ENCODE measurements at regions not wholly inside any gene's neighbourhood (a gene's known extent, or its start where the extent isn't known, plus 50 kb on each side); places are given as distances from the start of the nearest gene placed in this dataset.

DNA sequence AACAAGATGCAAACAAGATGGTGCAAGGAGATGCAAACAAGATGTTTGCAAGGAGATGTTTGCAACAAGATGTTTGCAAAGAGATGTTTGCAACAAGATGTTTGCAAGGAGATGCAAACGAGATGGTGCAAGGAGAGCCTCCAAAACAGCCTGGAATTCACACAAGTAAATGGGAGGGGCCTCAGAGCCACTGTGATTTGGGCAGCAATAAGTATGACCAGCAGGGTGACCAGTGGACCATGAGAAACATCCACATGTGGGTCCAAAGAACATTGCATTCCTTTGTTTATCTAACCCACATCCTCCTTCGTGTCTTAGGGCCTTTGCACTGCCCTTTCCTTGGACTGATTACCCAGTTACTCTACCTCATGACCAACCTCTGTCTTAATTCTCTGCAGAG, 162.9 kb downstream of the PLPP3 start:
- DNase-seq, result no peak

- DNase-seq, result no peak
Observed at GRCh38 chr1:56415720-56416119, 163.6 kb downstream of the PLPP3 start.

- DNase-seq, result no peak
Observed at GRCh38 chr1:56415258-56415657, 164.1 kb downstream of the PLPP3 start.

- DNase-seq, result no peak
Observed at GRCh38 chr1:56414728-56415224, 164.6 kb downstream of the PLPP3 start.

- no peak for DNase-seq
Observed at GRCh38 chr1:56413671-56414199, 165.6 kb downstream of the PLPP3 start.

GRCh38 chr1:56411484-56412180, 167.7 kb downstream of the PLPP3 start:
- no peak for DNase-seq

GRCh38 chr1:56411021-56411420, 168.3 kb downstream of the PLPP3 start:
- no peak for DNase-seq

DNA sequence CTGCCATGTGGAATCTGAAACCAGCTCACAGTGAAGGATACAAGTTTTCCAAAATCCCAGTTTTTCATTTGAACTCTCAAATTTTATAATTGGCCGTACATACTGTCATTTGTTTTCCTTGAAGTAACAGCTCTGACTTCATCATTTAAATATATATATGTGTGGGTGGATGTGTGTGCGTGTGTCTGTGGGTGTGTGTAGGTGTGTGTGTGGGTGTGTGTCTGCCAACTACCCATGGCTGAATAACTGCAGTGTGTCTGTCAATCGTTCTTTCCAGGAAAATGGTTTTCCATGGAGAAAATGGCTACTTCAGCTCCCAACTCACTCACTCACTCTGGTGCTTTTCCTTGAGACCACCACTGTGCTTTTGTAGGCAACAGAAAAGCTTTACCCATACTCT, 169.0 kb downstream of the PLPP3 start:
- DNase-seq, result no peak

DNA sequence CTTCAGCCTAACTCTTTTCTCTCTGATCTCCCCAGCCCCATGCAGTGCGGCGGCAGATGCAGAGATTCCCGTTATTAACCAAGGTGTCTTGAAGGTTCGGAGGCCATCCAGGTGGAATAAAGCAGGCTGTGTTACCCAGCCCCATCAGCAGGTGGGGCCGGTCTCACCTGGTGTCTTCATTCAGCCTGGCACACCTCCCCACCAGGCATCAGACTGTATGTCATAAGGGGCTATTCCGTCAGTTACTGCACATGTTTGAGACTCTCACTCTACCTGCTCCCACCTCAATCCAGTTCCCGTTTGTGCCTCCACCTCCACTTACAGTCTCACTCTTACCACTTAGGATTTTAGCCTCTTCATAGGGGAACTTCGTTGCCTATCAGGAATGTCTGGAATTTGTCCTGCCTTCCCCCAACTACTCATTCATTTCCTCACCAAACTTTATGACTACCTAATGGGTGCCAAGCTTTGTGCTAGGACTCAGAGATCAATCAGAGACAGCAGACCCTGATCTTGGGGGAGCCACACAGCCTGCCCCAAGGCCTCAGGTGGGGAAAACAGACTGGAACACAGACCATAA, 170.2 kb downstream of the PLPP3 start:
- peak; percentile 28 for DNase-seq

DNA sequence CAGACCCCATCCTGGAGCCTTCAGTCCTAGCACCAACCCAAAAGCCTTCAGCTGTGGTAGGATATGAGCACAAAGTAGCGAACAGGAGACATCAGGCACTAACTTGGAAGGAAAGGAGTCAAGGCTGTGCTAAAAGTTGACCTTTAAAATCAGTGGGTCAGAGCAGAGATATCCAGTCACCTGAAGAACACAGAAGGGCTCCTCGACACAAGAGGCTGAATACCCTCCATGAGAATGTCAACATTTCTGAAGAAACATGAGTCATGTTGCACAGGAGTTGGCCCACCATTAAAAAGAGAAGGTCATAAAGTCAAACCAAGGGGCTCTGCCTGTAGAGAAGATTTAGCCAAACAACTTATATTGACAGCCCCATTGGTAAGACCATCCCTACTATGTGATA, 172.5 kb downstream of the PLPP3 start:
- no peak for DNase-seq

DNA sequence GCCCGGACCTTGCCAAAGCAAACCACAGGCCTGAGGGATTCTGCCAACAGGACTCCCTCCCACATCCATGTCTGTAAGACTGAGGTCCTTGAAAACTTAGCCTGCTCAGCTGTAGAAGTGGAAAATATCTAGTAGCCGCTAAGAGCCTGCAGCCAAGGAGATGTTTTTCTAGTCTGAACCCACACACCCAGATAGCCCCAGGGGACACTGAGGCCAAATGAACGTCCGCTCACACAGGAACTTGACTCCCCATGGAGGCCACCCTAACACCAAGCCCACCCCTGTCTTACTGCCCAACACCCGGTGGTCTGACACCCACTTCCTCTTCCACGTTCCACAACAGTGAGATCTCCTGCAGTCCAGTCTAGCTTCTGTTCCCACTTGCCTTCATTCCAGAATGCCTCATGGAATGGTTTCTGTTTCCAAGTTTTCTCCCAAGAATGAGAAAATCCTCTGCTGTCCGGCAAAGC, 174.8 kb downstream of the PLPP3 start:
- DNase-seq, result no peak

- no peak for DNase-seq
Observed at GRCh38 chr1:56404066-56404465, 175.3 kb downstream of the PLPP3 start.

- DNase-seq, result no peak
Observed at GRCh38 chr1:56403321-56403720, 176.0 kb downstream of the PLPP3 start.

DNA sequence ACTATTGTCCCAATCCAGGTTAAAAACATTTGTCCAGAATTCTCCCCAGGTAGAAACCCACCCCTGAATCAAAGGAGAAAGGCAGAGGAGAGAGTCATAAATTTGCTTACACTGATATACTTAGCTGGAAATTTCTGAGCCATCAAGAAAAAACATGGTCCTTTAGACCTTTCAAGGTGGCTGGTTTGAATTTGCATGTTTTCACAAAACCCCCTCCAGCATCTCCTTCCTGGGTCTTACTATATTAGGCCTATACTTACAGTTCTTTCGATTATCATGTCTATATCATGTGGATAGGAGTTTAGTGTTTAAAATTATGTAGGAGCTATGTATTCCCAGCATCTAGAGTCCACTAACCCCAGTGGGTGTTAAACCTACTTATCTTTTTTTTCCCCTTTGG, 178.2 kb downstream of the PLPP3 start:
- no peak for DNase-seq

DNA sequence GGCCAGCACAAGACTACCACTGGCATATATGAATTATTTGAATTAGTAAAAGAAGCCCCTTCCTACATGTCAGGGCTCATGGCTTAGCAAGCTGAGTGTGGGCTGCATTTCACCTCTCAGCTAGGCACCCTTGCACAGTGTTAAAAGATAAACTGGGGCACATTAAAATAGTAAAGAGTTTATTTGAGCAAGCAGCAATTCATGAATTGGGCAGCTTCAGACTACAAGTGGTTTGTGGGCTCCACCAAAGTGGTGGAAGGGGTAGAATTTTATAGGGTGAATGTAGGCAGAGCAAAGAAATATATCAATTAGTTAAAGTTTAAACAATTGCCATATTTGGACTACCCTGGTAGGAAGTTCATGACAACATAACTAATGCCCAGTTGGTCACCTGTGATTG, 178.8 kb downstream of the PLPP3 start:
- no peak for DNase-seq

GRCh38 chr1:56399795-56400194, 179.6 kb downstream of the PLPP3 start:
- no peak for DNase-seq

DNA sequence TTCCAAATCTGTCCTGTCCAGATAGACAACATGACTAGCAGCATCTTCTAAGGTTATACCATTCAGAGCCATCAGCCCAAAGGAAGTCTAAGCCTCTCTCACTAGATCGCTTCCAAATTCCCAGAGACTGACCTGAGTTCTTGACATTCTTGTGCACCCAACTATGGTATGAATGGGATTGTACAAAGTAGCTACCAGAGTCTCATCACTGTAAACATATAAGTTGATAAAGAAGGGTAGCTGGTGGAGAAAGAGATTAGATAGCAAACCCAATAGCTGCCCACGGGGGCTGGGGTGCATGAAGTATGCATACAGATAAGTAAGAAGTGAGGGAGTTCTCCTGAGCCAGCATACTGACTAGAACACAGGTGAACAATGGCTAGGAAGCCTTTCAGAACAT, 180.0 kb downstream of the PLPP3 start:
- DNase-seq, result no peak

- no peak for DNase-seq
Observed at GRCh38 chr1:56397811-56398231, 181.5 kb downstream of the PLPP3 start.

DNA sequence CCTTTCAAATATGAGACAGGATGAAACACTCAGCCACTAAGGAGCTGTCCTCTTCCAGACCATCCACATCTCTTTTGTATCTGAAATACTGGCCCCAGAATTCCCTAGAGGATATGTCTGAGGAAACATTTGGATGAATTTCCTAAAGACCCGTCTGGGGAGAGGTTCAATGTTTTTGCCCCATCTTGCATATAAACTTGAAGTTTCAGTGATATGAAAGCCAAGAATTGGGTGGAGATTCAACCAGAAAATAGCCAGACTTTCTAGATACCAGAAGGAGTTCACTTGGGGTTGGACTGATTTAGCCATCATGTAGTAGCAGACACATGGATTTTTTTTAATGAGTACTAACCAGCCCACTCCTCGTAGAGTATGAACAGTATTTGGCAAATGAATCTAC, 182.0 kb downstream of the PLPP3 start:
- no peak for DNase-seq

DNA sequence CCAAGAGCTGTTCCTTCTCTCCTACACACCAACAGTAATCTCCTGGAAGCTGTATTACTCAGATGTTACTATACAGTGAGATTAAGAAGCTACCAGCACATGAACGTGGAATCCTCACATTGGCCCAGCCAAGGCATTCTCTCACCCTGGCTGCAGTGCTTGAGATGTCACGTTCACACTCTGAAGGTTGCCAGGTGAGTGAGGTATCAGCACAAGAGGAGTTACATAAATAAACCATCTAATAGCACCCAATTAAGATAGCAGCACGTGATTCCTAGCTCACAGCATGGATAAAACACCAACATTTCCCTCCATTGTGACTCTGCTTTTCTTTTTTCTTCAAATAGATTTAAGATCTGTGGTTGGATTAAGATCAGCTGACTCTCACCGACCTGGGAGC, 182.8 kb downstream of the PLPP3 start:
- DNase-seq, result no peak

GRCh38 chr1:56395776-56396175, 183.6 kb downstream of the PLPP3 start:
- DNase-seq, result no peak

DNA sequence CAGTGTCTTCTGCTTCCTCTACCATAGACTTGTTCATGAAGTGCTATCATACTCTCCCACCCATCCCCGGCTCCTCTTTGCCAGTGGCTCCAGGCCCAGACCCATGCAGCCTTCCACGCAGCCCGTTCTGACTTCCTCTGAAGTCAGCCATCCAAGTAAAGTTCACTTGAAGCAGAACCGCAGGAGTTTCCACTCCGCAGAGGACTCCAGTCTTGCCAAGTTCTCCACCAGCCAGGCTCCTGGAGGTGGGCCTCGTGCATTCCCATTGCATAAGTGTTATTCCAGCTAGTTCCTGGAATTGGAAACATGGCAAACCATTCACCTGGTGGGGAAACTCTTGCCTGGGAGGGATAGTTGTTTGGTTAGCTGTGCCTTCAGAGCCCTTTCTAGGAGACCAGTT, 185.1 kb downstream of the PLPP3 start:
- DNase-seq, result no peak

GRCh38 chr1:56390934-56391731, 188.2 kb downstream of the PLPP3 start:
- DNase-seq, result no peak
